C4-2B (cell line): ENCODE measurements at regions not wholly inside any gene's neighbourhood (a gene's known extent, or its start where the extent isn't known, plus 50 kb on each side); places are given as distances from the start of the nearest gene placed in this dataset.

Source experiments
- ZFX ChIP-seq: fragments of 450-650 bp; IDR thresholded peaks from 2 replicates; pipeline ENCODE4 v1.6.1; 2017
- TF ChIP-seq, protein P1 (sequence below): fragments of 450-650 bp; conservative IDR thresholded peaks from 2 replicates; pipeline ENCODE4 v1.5.1; 2017; ENCODE audit warnings: mild to moderate bottlenecking

DNA sequence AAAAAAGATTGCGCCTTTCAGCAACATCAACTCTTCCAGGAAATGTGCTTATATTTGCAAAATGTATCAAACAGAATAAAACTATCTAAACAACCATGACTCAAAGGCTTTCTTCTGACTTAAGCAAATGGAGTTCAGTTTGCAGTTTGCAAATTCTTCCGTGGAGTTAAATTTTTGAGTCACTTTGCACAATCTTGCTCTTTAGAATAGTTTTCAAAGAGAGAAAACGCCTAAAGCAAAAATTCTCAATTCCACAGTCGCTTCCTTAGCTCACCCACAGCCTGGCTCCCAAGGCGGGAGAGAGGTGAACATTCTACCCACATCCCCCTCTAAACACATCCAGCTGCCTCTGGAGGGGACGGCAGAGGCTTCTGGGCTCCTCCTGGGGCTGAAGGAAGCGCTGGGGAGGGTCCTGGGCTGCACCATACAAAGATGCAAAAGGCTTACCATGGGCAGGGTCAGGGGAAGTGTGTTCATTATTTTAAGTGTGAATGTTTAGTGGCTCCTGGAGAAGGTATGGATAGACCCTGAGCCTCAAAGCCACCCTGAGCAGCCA lies 1487.3 kb downstream of the TBC1D22A start:
- TF ChIP-seq, protein P1, sequence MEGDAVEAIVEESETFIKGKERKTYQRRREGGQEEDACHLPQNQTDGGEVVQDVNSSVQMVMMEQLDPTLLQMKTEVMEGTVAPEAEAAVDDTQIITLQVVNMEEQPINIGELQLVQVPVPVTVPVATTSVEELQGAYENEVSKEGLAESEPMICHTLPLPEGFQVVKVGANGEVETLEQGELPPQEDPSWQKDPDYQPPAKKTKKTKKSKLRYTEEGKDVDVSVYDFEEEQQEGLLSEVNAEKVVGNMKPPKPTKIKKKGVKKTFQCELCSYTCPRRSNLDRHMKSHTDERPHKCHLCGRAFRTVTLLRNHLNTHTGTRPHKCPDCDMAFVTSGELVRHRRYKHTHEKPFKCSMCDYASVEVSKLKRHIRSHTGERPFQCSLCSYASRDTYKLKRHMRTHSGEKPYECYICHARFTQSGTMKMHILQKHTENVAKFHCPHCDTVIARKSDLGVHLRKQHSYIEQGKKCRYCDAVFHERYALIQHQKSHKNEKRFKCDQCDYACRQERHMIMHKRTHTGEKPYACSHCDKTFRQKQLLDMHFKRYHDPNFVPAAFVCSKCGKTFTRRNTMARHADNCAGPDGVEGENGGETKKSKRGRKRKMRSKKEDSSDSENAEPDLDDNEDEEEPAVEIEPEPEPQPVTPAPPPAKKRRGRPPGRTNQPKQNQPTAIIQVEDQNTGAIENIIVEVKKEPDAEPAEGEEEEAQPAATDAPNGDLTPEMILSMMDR = no peak
- no peak for TF ChIP-seq ZFX
